Transverse colon (tissue), 4 donors: ENCODE measurements at regions not wholly inside any gene's neighbourhood (a gene's known extent, or its start where the extent isn't known, plus 50 kb on each side); places are given as distances from the start of the nearest gene placed in this dataset.
"Not testable (repeated sequence)": the region's sequence is repeated elsewhere in the genome, so short reads cannot be mapped to it uniquely, and the experiment has no call there.

Experiments
- DNase-seq: peaks from one replicate; pipeline ENCODE4 v3.0.0-alpha.2; 2019
- H3K27ac ChIP-seq, 4 donors: fragments of 200-600 bp; sonication (generic); 2 replicates each; pipeline ENCODE4 v1.5.1; 2016 to 2018; ENCODE audit warnings: inconsistent platforms in 4 of 4
- H3K27me3 ChIP-seq: fragments of 200-600 bp; sonication (generic); 2 replicates; pipeline ENCODE4 v1.5.1; 2017; ENCODE audit warnings: inconsistent platforms
- H3K36me3 ChIP-seq, 4 donors: fragments of 200-600 bp; sonication (generic); 2 replicates each; pipeline ENCODE4 v1.5.1; 2017 to 2019; ENCODE audit warnings: inconsistent platforms in 4 of 4
- H3K4me1 ChIP-seq, 4 donors: fragments of 200-600 bp; sonication (generic); 2 replicates each; pipeline ENCODE4 v1.5.1; 2017 to 2020; ENCODE audit warnings: inconsistent platforms in 4 of 4
- H3K4me3 ChIP-seq, 4 donors: fragments of 200-600 bp; sonication (generic); 1 replicate in 1 of 4; 2 replicates in 3 of 4; pipeline versions ENCODE4 v1.5.1 to v1.6.1; 2017 to 2019; ENCODE audit warnings: inconsistent platforms in 4 of 4
- H3K9me3 ChIP-seq, 2 donors: fragments of 200-600 bp; sonication (generic); 2 replicates each; pipeline ENCODE4 v1.5.1; 2017 to 2019; ENCODE audit warnings: inconsistent platforms in 2 of 2
- EP300 ChIP-seq: sonication (generic); formaldehyde crosslinking; IDR thresholded peaks from one replicate; pipeline ENCODE4 v1.6.1; 2017; ENCODE audit warnings: antibody characterized with exemption, low read depth
- POLR2A ChIP-seq: fragments of 450-650 bp; IDR thresholded peaks from one replicate; pipeline ENCODE4 v1.6.1; 2016; ENCODE audit warnings: antibody characterized with exemption, mild to moderate bottlenecking, moderate library complexity
- POLR2AphosphoS5 ChIP-seq, 3 donors: sonication (generic); formaldehyde crosslinking; IDR thresholded peaks; one replicate each; pipeline ENCODE4 v1.6.1; 2016; ENCODE audit warnings: antibody characterized with exemption in 3 of 3
- WGBS, 2 donors: methylation state at CpG; one replicate each; pipeline ENCODE4 v1.1.5; 2018; ENCODE audit warnings: low coverage in 1 of 2; 5-methylcytosine and 5-hydroxymethylcytosine counted together
- in situ Hi-C, 4 donors: fragments of 200-750 bp; cut with MboI; loops; one replicate each; pipeline versions ENCODE4 v1.15.0 to v1.15.1; 2017; ENCODE audit warnings: low sequenced_read_pairs in 3 of 4, low pct_ligation_motif_present in 1 of 4, low pct_unique_long_range_greater_than_20kb in 1 of 4
- intact Hi-C: fragments of 100-400 bp; cut with DNase I; formaldehyde crosslinking; loops from one replicate; pipeline ENCODE4 v1.15.1; 2023; ENCODE audit warnings: low total_unique reads
- TF ChIP-seq, protein P1 (sequence below), 5 experiments: fragments of 200-600 bp in 3 of 5; fragments of 450-650 bp in 2 of 5; sonication (generic) in 3 of 5; IDR thresholded peaks; 1 replicate in 2 of 5; 2 replicates in 3 of 5; pipeline ENCODE4 v1.5.1; 2016 to 2017; ENCODE audit warnings: antibody characterized with exemption in 5 of 5, inconsistent platforms in 3 of 5, mild to moderate bottlenecking in 2 of 5, moderate library complexity in 1 of 5

DNA sequence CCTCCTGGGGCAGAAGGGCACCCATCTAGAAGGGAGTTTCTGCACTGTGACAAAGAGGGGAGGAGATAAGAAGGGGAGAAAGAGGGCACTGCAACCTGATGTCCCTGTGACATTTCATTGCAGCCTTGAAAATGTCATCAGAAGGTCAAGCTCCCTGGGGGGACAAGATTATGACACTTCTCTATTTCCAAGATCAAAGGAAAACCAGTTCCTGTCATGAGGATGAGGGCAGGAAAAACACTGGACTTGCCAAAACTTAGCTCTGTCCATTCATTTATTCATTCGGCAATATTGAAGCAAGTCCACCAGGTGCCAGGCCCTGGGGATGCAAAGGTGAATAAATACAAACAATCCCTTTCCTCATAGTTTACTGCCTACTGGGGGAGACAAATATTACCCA, 138.4 kb upstream of the CDKN3 start:
- 80 to 88% methylated on average over 1 of the region's 1 CpG for WGBS, 2 donors
- H3K27me3 ChIP-seq: no peaks in the 10 kb centered on the region
- in situ Hi-C loops: no loop called here
- no peak for DNase-seq
- no peaks in the 10 kb centered on the region for H3K9me3 ChIP-seq
- H3K36me3 ChIP-seq: no peaks in the 10 kb centered on the region
- H3K4me3 ChIP-seq: no peak overlapping the region
- H3K27ac ChIP-seq: no peak overlapping the region
- TF ChIP-seq POLR2AphosphoS5 (IDR thresholded peaks at IDR 0.05) (no peak), POLR2A (no peak), EP300 (no peak)
- TF ChIP-seq, protein P1, sequence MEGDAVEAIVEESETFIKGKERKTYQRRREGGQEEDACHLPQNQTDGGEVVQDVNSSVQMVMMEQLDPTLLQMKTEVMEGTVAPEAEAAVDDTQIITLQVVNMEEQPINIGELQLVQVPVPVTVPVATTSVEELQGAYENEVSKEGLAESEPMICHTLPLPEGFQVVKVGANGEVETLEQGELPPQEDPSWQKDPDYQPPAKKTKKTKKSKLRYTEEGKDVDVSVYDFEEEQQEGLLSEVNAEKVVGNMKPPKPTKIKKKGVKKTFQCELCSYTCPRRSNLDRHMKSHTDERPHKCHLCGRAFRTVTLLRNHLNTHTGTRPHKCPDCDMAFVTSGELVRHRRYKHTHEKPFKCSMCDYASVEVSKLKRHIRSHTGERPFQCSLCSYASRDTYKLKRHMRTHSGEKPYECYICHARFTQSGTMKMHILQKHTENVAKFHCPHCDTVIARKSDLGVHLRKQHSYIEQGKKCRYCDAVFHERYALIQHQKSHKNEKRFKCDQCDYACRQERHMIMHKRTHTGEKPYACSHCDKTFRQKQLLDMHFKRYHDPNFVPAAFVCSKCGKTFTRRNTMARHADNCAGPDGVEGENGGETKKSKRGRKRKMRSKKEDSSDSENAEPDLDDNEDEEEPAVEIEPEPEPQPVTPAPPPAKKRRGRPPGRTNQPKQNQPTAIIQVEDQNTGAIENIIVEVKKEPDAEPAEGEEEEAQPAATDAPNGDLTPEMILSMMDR (IDR thresholded peaks at IDR 0.05): no peak
- H3K4me1 ChIP-seq: no peaks in the 10 kb centered on the region
- intact Hi-C loops: no loop called here

DNA sequence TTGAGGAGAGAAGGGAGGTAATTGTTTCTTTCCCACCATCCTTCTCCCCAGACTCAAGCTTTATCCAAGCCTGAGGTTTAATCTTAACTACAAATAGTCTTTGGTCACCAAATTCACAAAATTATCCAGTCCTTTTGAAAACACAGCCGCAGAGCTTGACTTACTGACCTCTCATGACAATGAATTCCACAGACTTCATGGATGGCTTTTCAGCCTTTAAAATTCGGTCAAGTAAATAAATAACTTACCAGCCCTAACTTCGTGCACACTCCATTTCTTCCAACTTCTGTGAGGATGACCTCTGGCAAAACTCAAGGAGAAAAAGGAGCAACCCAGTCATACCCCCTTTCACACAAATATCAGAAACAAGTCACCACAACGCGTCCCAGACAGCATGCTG, 137.0 kb upstream of the CDKN3 start:
- TF ChIP-seq EP300 (no peak), POLR2AphosphoS5 (IDR thresholded peaks at IDR 0.05) (no peak), POLR2A (no peak)
- Histone ChIP-seq H3K4me3 (no peak overlapping the region), H3K27me3 (no peaks in the 10 kb centered on the region), H3K4me1 (no peaks in the 10 kb centered on the region), H3K9me3 (no peaks in the 10 kb centered on the region), H3K36me3 (no peaks in the 10 kb centered on the region), H3K27ac (no peak overlapping the region)
- in situ Hi-C loops: no loop called here
- 67 to 100% methylated on average over 1 to 5 of the region's 5 CpGs for WGBS, 2 donors
- no peak for DNase-seq
- intact Hi-C loops: no loop called here

DNA sequence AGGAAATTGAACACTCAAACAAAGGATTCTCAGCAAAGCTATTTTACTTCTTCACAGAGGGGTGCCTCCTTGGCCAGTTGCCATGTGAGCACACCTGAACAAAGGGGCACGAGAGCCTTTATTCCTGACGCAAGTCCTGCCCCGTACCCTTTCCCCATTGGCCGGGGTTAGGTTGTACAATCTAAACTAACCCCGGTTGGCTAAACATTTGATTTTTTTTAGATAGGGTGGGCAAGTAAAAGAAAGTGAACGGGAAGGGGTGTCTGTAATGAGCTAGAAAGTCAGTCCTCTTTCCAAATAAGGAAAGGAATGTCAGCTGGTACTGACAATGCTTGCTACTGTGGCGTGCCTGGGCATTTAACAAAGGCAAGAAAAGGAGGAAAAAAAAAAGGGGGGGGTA, 135.5 kb upstream of the CDKN3 start:
- DNase-seq: no peak
- H3K27me3 ChIP-seq: no peaks in the 10 kb centered on the region
- intact Hi-C loops (no loop called here), in situ Hi-C loops (no loop called here)
- H3K4me3 ChIP-seq: no peak overlapping the region
- no peaks in the 10 kb centered on the region for H3K4me1 ChIP-seq
- H3K9me3 ChIP-seq: no peaks in the 10 kb centered on the region
- H3K27ac ChIP-seq: no peak overlapping the region
- 73 to 81% methylated on average over 1 to 7 of the region's 7 CpGs for WGBS, 2 donors
- TF ChIP-seq POLR2A: no peak
- TF ChIP-seq, protein P1 (IDR thresholded peaks at IDR 0.05): no peak
- TF ChIP-seq POLR2AphosphoS5 (IDR thresholded peaks at IDR 0.05): no peak
- no peak for TF ChIP-seq EP300
- no peaks in the 10 kb centered on the region for H3K36me3 ChIP-seq

DNA sequence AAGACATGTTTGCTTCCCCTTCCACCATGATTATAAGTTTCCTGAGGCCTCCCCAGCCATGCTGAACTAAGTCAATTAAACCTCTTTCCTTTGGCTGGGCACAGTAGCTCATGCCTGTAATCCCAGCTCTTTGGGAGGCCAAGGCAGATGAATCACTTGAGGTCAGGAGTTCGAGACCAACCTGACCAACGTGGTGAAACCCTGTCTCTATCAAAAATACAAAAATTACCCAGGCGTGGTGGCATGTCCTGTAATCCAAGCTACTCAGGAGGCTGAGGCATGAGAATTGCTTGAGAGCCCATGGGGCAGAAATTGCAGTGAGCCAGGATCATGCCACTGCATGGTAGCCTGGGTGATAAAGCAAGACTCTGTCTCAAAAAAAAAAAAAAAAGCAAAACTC, 130.2 kb upstream of the CDKN3 start:
- H3K27ac ChIP-seq, H3K27me3 ChIP-seq, in situ Hi-C loops, H3K4me1 ChIP-seq, intact Hi-C loops, H3K9me3 ChIP-seq, DNase-seq, H3K4me3 ChIP-seq, H3K36me3 ChIP-seq: not testable (repeated sequence)
- WGBS, 2 donors: 85% methylated on average over 3 of the region's 3 CpGs; no CpG with 5 or more reads in 1 of the 2 donors

DNA sequence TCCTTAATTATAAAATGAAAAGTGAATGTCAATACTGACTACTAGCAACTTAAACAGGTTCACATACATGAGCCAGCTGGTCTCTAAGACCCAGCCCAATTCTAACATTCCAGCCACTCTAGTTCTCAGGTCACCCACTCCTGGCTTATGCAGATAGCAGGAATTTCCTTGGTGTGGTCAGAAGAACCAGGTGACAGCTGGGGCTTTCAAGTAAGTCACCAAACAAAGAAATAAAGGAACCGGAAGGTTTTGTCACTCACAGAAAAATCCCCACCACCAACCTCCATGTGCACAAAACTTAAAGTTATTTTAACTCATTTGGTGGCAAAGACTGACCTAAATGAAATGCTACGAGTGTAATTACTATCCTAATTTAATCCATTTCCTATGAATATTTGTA, 129.6 kb upstream of the CDKN3 start:
- DNase-seq: no peak
- in situ Hi-C loops: no loop called here
- H3K27me3 ChIP-seq: no peaks in the 10 kb centered on the region
- 51 to 72% methylated on average over 2 of the region's 2 CpGs for WGBS, 2 donors
- H3K4me1 ChIP-seq: no peaks in the 10 kb centered on the region
- intact Hi-C loops: no loop called here
- H3K36me3 ChIP-seq: no peaks in the 10 kb centered on the region
- H3K9me3 ChIP-seq: no peaks in the 10 kb centered on the region
- H3K27ac ChIP-seq: no peak overlapping the region
- no peak overlapping the region for H3K4me3 ChIP-seq
- TF ChIP-seq EP300: no peak
- TF ChIP-seq POLR2A: no peak

DNA sequence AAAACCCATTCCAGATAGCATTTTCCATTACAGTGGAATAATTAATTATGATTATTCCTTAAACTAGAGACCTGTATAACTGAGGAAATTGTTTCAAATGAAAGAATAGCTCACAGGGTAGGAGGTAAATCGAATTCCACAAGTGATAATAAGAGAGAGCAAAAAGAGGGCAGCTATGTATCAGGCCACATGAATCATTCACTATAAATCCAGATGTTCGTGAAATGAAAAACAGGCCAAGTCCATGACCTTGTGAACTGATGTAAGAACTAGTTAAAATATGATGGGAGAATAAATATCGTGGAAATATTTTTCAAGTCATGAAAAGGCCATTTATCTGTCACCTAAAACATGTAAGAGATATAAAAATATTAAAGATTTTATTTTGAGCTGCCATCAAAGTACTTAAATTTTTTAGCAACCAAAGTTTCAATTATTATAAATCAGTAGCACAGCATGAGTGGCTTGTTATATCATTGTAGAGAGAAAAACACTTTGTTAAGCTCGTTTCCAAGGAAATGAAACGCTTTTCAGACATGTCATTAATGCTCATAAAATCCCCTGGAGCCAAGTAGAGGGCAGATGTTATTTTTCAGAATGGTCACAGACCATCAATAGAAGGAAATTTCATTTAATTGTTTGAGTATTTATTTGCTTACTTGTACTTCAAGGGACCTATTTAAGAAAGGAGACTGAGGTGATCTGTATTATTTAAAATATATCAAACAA, 120.6 kb upstream of the CDKN3 start:
- no peak overlapping the region for H3K4me3 ChIP-seq
- no peaks in the 10 kb centered on the region for H3K27me3 ChIP-seq
- WGBS, 2 donors: 45 to 48% methylated on average over 3 to 5 of the region's 5 CpGs
- H3K36me3 ChIP-seq: no peaks in the 10 kb centered on the region
- TF ChIP-seq POLR2A (no peak), POLR2AphosphoS5 (IDR thresholded peaks at IDR 0.05) (no peak), EP300 (no peak)
- TF ChIP-seq, protein P1 (IDR thresholded peaks at IDR 0.05): no peak
- in situ Hi-C loops (no loop called here), intact Hi-C loops (no loop called here)
- DNase-seq: no peak
- no peaks in the 10 kb centered on the region for H3K9me3 ChIP-seq
- no peaks in the 10 kb centered on the region for H3K4me1 ChIP-seq
- no peak overlapping the region for H3K27ac ChIP-seq
